SK-N-SH (cell line): ENCODE measurements at regions not wholly inside any gene's neighbourhood (a gene's known extent, or its start where the extent isn't known, plus 50 kb on each side); places are given as distances from the start of the nearest gene placed in this dataset.

Source experiments
- CTCF ChIA-PET: fragments of 300-600, 350-600 bp; formaldehyde crosslinking; extraction: SDS; loops from one replicate; lab custom pipeline; 2021; lab: Yijun Ruan, JAX
- POLR2A ChIA-PET: fragments of 350-600 bp; sonication (Branson Sonifier 250); formaldehyde crosslinking; extraction: SDS; loops from one replicate; lab custom pipeline; 2020; ENCODE audit warnings: antibody characterized with exemption, inconsistent platforms; lab: Yijun Ruan, JAX
- DNase-seq: peaks from one replicate; pipeline ENCODE4 v3.0.0; 2012
- H2AFZ ChIP-seq: fragments of 200-600 bp; sonication (generic); 2 replicates; pipeline ENCODE4 v1.8.1; 2016; ENCODE audit warnings: antibody characterized with exemption, mild to moderate bottlenecking, low read depth
- H3F3A ChIP-seq: fragments of 200-600 bp; sonication (generic); replicated peaks from 2 replicates; pipeline ENCODE3; 2016; ENCODE audit warnings: antibody characterized with exemption, mild to moderate bottlenecking; ENCODE audit not compliant: insufficient read depth
- H3K27ac ChIP-seq, 2 experiments: fragments of 200-500 bp in 1 of 2; fragments of 200-600 bp in 1 of 2; sonication (Bioruptor generic) in 1 of 2; sonication (generic), shearing (Covaris generic) in 1 of 2; 2 replicates each; pipeline versions ENCODE4 v1.5.1 to v1.6.1; 2014 to 2016; ENCODE audit warnings: low read depth in 2 of 2, inconsistent platforms in 1 of 2, low read length in 1 of 2, mild to moderate bottlenecking in 1 of 2, mixed read lengths in 1 of 2
- H3K27me3 ChIP-seq: fragments of 200-600 bp; sonication (generic), shearing (Covaris generic); 2 replicates; pipeline ENCODE4 v1.6.1; 2016; ENCODE audit warnings: mixed run types; ENCODE audit not compliant: insufficient read depth
- H3K36me3 ChIP-seq, 2 experiments: fragments of 200-500 bp in 1 of 2; fragments of 200-600 bp in 1 of 2; sonication (Bioruptor generic) in 1 of 2; sonication (generic) in 1 of 2; replicated peaks in 1 of 2; 2 replicates each; pipeline versions ENCODE3 to v1.5.1; 2014 to 2016; ENCODE audit warnings: low read length in 1 of 2, mild to moderate bottlenecking in 1 of 2; ENCODE audit not compliant: insufficient read depth in 2 of 2, control insufficient read depth in 1 of 2
- H3K4me1 ChIP-seq, 2 experiments: fragments of 200-500 bp in 1 of 2; fragments of 200-600 bp in 1 of 2; sonication (Bioruptor generic) in 1 of 2; sonication (generic), shearing (Covaris generic) in 1 of 2; 2 replicates each; pipeline versions ENCODE4 v1.5.1 to v1.6.1; 2014 to 2016; ENCODE audit warnings: low read depth in 1 of 2, low read length in 1 of 2, mixed run types in 1 of 2; ENCODE audit not compliant: insufficient read depth in 2 of 2, control insufficient read depth in 1 of 2
- H3K4me2 ChIP-seq: fragments of 200-600 bp; sonication (generic), shearing (Covaris generic); 2 replicates; pipeline ENCODE4 v1.6.1; 2017; ENCODE audit warnings: mixed run types
- H3K4me3 ChIP-seq, 2 experiments: fragments of 200-500 bp in 1 of 2; fragments of 200-600 bp in 1 of 2; sonication (Bioruptor generic) in 1 of 2; sonication (generic), shearing (Covaris generic) in 1 of 2; 2 replicates each; pipeline versions ENCODE4 v1.5.1 to v1.8.1; 2014 to 2016; ENCODE audit warnings: low read depth in 2 of 2, inconsistent platforms in 1 of 2, low read length in 1 of 2, mild to moderate bottlenecking in 1 of 2, mixed read lengths in 1 of 2, moderate library complexity in 1 of 2
- H3K79me2 ChIP-seq: fragments of 200-600 bp; sonication (generic); 2 replicates; pipeline ENCODE4 v1.8.1; 2017; ENCODE audit warnings: mild to moderate bottlenecking; ENCODE audit not compliant: insufficient read depth
- H3K9ac ChIP-seq: fragments of 200-600 bp; sonication (generic); 2 replicates; pipeline ENCODE4 v1.6.1; 2017; ENCODE audit warnings: mixed run types
- H3K9me2 ChIP-seq: fragments of 200-600 bp; sonication (generic); 2 replicates; pipeline ENCODE4 v1.6.1; 2017; ENCODE audit warnings: mixed run types
- H3K9me3 ChIP-seq: fragments of 200-600 bp; sonication (generic); 2 replicates; pipeline ENCODE4 v1.6.1; 2017; ENCODE audit warnings: mixed run types, mild to moderate bottlenecking, moderate library complexity
- H4K20me1 ChIP-seq: fragments of 200-600 bp; sonication (generic); 2 replicates; pipeline ENCODE4 v1.6.1; 2017; ENCODE audit warnings: mild to moderate bottlenecking, mixed run types; ENCODE audit not compliant: insufficient read depth
- CHD2 ChIP-seq: fragments of 150-350 bp; IDR thresholded peaks from 2 replicates; pipeline ENCODE4 v1.6.1; 2018; ENCODE audit warnings: low read length; ENCODE audit not compliant: partially characterized antibody
- ELF1 ChIP-seq: IDR thresholded peaks from 2 replicates; pipeline ENCODE4 v1.4.0; 2012
- FOSL2 ChIP-seq: IDR thresholded peaks from 2 replicates; pipeline ENCODE4 v1.4.0; 2012; ENCODE audit warnings: low read depth, mild to moderate bottlenecking, moderate library complexity, borderline replicate concordance
- GABPA ChIP-seq: IDR thresholded peaks from 2 replicates; pipeline ENCODE4 v1.4.0; 2012; ENCODE audit warnings: low read depth, mild to moderate bottlenecking
- MEF2A ChIP-seq: IDR thresholded peaks from 2 replicates; pipeline ENCODE4 v1.4.0; 2012; ENCODE audit warnings: low read depth, borderline replicate concordance
- MXI1 ChIP-seq: IDR thresholded peaks from 2 replicates; pipeline ENCODE4 v1.6.1; 2012; ENCODE audit warnings: mild to moderate bottlenecking, low read depth, low read length, improper control_type of control experiment
- NFIC ChIP-seq: IDR thresholded peaks from 2 replicates; pipeline ENCODE4 v1.4.0; 2012; ENCODE audit warnings: borderline replicate concordance
- NRF1 ChIP-seq: IDR thresholded peaks from 2 replicates; pipeline ENCODE4 v1.6.1; 2012; ENCODE audit warnings: low read depth, mild to moderate bottlenecking, low read length
- PBX3 ChIP-seq: IDR thresholded peaks from 2 replicates; pipeline ENCODE4; 2012
- RAD21 ChIP-seq: IDR thresholded peaks from 2 replicates; pipeline ENCODE4 v1.6.1; 2012; ENCODE audit warnings: mild to moderate bottlenecking, low read length
- REST ChIP-seq: IDR thresholded peaks from 2 replicates; pipeline ENCODE4 v1.6.1; 2012; ENCODE audit warnings: mild to moderate bottlenecking, low read depth, low read length, moderate library complexity
- TAF1 ChIP-seq: IDR thresholded peaks from 2 replicates; pipeline ENCODE4 v1.6.1; 2012; ENCODE audit warnings: low read depth, mild to moderate bottlenecking, low read length, moderate library complexity, borderline replicate concordance
- TEAD4 ChIP-seq: IDR thresholded peaks from 2 replicates; pipeline ENCODE4 v1.4.0; 2012; ENCODE audit warnings: mild to moderate bottlenecking, borderline replicate concordance; ENCODE audit not compliant: insufficient read depth
- WGBS: methylation state at CpG from one replicate; pipeline ENCODE4 v1.1.6; 2017; ENCODE audit warnings: low lambda C conversion rate; 5-methylcytosine and 5-hydroxymethylcytosine counted together

DNA sequence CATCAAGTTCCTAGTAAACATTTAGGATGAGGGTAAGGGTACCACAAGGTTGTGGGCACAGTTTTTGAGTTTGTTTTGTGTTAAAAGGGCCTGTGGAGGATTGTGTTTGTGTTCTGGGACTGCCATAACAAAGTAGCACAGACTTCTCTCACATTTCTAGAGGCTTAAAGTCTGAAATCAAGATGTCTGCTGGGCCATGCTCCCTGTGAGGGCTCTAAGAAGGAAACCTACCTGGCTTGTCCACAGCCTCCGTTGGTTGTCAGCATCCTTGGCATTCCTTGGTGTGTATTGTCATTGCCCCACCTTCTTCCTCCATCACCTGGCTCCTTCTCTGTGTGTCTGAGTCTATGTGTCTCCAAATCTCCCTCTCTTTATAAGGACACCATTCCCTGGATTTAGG, 808.1 kb upstream of the RBFOX1 start (continued):
- TF ChIP-seq PBX3 (no peak), MEF2A (no peak), CHD2 (no peak), RAD21 (no peak), NFIC (no peak), TAF1 (no peak)
- TF ChIP-seq, all 33 proteins: peak for 0

GRCh38 chr16:6517020-6517720, 815.5 kb upstream of the RBFOX1 start:
- Histone ChIP-seq H3K79me2 (no peaks in the 10 kb centered on the region), H3F3A (no peaks in the 10 kb centered on the region), H3K4me1 (no peaks in the 10 kb centered on the region), H3K27ac (no peak overlapping the region), H3K9ac (no peak overlapping the region), H3K9me3 (no peaks in the 10 kb centered on the region), H3K27me3 (no peaks in the 10 kb centered on the region), H3K9me2 (no peaks in the 10 kb centered on the region), H3K36me3 (no peaks in the 10 kb centered on the region), H4K20me1 (no peaks in the 10 kb centered on the region), H3K4me2 (no peak overlapping the region), H3K4me3 (no peak overlapping the region), H2AFZ (no peak overlapping the region)
- CTCF ChIA-PET, result no interaction called here
- 12% methylated on average over 9 of the region's 9 CpGs for WGBS
- POLR2A ChIA-PET, result no interaction called here
- no peak for DNase-seq
- TF ChIP-seq FOSL2 (no peak), GABPA (no peak), MXI1 (no peak), NRF1 (no peak), RAD21 (no peak), ELF1 (no peak), REST (no peak), TEAD4 (no peak)
